Activated naive CD4-positive, alpha-beta T cell (primary cell): ENCODE measurements at regions not wholly inside any gene's neighbourhood (a gene's known extent, or its start where the extent isn't known, plus 50 kb on each side); places are given as distances from the start of the nearest gene placed in this dataset.
"Not testable (repeated sequence)": the region's sequence is repeated elsewhere in the genome, so short reads cannot be mapped to it uniquely, and the experiment has no call there.

Experiments
- DNase-seq, 4 experiments: peaks; one replicate each; lab custom pipeline; 2025; lab: John Stamatoyannopoulos, UW

DNA sequence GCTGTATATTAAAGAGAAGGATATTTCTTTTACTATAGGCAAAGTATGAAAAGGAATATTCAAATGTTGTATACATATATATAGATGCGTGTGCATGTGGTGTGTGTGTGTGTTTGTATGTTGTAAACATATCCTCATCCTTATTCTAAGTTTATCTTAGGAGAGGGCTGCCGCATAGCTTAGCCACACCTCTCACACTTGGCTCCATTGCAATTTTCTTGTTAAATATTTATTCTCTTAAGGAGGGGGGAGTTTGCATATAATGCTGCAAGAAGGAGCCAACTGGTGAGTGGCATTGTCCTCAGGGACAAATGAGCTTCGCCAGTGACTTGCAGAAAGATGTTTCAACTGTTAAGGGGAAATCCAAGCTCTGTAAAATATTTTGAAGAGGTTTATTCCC is 360.1 kb upstream of the RND3 start:
- no peak for DNase-seq

DNA sequence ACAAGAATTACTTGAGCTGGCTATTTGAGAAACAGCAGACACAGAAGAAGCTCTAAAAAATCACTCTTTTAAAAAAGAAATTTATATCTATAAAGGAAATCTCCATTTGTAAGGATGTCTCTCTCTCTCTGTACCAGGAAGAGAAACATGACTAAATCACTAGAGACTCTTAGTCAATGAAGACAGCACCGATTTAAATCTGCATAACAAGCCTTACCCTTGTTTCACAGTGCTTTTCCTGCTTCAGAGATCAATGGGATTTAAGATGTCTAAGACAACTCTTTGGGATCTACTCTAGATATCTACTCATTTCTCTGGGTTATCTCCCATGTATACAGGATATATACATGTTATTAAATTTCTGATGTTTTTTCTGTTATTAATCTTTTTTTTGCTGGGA is 359.2 kb upstream of the RND3 start:
- DNase-seq = no peak

DNA sequence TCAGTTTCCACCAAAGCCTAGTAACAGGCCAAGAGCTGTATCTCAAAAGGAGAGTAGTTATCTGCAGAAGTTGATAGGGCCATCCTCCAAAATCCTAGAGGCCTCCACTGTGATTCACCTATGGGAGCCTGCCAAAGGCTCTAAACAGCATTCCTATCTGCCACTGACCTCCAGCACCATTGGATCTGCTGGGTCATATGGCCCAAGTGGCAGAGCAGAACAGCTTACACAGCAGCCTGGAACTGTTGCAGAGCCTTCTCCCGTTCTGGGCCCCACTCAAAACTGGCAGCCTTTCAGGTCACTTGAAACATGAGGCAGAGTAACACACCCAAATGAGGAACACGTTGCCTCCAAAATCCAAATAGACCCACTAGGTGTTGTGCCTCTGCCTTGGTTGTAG is 345.2 kb upstream of the RND3 start:
- DNase-seq = no peak

GRCh38 chr2:150824118-150824517 is 336.7 kb upstream of the RND3 start:
- no peak for DNase-seq

DNA sequence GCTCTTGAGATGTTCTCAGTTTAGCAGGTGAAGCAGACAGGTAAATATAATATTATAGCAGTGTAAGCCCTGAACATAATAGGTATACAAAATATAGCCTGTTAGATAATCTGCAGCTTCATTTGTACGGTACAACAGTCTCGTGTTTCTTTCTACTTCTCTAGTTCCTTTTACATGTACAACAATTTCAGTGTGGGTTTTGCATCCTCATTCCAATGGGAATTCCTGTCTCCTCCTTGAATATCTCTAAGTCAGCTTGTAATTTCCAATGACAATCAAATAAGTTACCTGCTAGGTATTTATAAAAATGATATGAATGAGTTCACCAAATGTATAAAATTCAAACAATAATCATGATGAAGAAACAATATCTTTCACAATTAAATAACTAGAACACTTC is 330.0 kb upstream of the RND3 start:
- no peak for DNase-seq

GRCh38 chr2:150812664-150813367 is 325.3 kb upstream of the RND3 start:
- DNase-seq = no peak

GRCh38 chr2:150812066-150812465 is 324.6 kb upstream of the RND3 start:
- DNase-seq = no peak

DNA sequence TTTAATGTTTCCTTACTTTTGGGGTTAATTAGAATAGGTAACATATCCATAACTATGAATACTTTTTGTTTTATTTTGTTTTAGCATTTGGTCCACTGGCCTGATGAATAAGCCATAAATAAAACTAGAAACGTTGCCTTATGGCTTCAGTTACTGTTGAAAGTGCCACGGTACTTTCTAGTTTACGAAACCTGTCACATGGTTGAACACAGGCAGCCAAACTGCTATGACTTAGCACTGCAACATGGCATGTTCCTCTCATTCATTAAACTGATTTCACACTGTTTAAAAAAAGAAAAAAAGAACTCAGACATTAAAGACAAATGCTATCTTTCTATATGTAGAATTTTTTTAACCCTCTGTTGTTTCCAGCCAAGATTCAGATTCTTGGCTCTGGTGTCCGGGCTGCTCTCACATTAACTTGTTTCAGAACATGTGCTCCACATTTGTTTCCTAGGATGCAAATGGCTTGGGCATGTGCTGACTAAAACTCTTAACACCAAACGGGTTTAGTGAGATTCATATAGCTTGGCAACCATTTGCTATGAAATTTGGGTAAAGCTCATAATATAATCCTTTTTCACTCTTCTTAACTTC is 323.9 kb upstream of the RND3 start:
- no peak for DNase-seq

DNA sequence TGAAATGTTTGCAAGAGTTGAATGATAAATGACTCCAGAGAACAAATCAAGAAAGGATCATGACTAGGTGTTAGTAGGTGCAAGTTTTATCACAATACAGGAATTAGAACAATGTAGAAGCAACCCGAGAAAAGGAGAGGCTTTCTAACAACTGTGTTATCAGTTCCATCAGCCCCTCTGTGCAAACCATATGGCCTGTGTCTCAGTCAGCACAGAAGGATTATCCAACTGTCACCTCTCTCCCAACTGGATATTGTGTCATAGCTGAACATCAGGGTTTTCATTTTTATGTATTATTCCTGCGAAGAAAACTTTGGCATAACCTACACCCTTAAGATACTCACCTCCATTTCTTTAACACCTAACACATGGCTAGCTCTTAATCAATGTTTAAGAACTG is 321.6 kb upstream of the RND3 start:
- DNase-seq = no peak

- DNase-seq = no peak
Observed at GRCh38 chr2:150806336-150806735, 318.9 kb upstream of the RND3 start.

GRCh38 chr2:150803689-150804398 is 316.4 kb upstream of the RND3 start:
- no peak for DNase-seq

- DNase-seq = no peak
Observed at GRCh38 chr2:150802635-150803034, 315.2 kb upstream of the RND3 start.

DNA sequence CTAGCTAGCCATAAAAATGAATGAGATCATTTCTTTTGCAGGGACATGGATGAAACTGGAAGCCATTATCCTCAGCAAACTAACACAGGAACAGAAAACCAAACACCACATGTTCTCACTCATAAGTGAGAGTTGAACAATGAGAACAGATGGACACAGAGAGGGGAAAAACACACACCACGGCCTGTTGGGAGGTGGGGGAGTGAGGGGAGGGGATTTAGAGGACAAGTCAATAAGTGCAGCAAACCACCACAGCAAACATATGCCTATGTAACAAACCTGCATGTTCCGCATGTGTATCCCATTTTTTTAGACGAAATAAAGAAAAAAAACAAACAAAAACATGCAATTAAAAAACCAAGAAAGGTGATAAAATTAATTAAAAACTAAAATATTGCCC is 308.8 kb upstream of the RND3 start:
- DNase-seq = not testable (repeated sequence)

DNA sequence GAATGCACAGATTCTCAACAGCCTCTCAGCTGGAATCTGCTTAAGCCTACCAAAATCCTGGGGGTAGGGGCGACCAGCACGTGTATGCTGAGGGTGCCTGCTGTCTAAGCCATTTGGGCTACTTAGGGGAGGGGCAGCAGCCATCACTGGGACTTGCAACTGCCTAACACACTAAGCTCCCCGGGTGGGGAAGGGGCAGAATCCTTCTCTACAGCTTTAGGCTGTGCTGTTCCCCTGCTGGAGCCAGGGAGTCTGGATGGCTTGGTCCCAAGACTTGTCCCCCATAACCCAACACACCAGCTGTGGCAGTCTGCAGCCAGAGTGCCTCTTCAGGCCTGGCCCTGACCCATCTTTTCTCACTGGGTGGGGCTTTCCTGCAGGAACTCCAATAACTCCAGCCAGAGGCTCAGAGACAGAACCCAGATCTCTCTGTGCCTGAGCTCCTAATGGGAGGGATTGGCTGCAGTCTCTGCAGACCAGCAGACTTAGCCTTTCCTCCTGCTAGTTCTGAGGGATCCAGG is 305.4 kb upstream of the RND3 start:
- no peak for DNase-seq

DNA sequence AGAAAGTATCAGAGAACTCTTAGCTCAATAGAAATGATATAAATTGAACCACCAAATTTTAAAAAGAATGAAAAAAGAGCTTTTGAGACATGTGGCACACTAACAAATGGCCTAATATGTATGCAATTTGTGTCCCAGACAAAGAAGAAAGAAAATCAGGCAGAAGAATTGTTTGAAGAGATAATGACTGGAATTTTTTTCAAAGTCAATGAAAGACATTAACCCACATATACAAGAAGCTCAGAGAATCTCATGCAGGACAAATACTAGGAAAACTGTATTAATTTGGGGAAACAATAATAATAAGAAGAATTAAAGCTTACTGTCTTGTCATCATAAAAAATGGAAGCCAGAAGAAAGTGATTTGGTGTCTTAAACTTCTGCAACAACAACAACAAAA is 304.1 kb upstream of the RND3 start:
- DNase-seq = no peak

- DNase-seq = no peak
Observed at GRCh38 chr2:150789376-150789905, 302.0 kb upstream of the RND3 start.

DNA sequence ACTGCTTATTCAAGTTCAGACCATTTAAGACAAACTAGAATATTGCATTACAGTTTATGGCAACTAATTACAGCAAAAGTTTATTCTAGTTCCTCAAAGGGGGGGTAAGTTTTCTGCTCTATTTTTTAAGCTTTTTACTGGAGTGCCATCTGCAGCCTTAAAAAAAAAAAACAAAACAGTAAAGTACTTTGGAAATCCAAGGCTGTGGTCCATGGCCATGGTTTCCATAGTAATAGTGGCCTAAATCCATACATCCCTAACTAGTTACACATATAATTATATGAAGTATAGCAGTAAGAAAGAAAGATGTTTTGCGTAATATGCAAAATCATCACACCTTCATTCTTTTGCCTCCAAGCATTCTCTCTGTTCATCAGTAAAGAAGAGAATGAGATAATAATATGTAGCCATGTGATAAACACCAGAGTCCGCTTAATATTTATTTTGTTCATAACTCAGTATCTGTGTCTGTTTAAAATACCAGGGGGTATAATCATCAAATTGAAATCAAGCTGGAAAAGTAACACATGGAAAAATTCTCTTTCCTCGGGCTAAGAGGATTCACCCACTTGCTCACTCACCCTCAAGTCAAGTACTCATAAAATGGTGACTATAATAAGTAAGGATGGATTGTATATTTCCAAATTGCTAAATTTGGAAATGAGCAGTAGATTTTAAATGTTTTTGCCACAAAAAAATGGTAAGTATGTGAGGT is 301.1 kb upstream of the RND3 start:
- no peak for DNase-seq

DNA sequence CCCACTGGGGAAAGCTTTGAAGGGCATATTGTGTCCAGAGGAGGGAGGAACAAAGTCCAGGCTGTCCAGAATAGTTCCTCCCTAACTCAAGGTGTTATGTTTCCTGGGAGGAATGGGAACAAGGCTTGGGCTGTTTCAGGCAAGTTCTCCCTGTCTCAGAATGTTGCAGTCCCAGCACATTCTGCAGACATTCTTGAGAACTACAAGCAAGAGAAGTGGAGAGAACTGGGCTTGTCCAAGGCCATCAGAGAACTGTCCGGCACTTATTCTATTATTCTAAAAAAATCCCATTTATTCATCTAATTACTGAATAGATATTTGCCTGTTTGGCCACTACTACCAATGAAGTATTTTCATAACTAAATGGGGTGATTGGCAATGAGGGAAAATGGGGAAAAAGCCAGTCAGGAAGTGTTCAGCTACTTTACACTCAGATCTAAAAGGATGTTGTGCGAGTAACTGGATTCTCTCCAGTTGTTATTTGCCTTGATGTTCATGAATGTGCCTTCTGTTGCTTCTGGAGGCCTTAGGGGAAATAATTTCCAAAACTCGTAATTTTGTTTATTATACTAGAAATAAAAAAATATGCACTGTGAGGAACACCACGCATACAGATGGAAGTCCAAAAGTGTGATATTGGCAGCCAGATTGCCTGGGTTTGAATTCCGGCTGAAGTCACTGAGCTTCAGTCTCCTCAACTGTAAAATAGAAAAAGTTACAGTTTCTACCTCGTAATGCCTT is 300.1 kb upstream of the RND3 start:
- DNase-seq = no peak

DNA sequence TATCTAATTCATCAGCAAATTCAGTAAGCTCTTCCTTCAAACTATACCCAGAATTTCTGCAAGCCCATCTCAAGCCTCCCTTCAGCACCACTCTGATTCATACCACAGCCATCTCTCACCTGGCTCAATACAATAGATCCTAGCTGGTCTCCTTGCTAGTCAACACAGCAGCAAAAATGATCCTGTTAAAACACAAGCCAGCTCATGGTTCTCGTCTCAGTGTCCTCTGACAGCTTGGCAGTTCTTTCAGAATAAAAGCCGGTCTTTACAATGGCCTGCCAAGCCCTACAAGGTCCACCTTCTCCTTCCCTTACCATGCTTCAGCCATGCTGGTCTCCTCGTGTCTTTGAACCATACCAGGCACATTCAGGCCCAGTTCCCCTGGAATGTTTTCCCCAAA is 296.9 kb upstream of the RND3 start:
- DNase-seq = no peak

DNA sequence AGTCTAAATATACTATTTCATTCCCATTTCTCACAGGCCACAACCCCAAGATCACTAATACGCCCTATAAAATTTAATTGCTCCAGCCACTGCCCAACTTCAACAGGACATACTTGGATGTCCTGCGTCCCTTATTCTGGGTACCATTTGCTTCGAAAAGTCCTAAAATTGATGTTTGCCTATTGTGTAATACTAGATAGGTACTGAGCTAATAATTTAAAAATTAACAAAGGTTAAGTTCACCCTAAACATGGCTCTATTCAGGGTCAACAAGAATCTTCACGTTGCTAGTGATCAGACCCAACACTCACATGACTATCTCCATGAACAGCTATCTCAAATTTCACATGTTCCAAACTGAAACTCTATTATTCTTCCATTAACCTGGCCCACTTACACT is 296.4 kb upstream of the RND3 start:
- DNase-seq = no peak

DNA sequence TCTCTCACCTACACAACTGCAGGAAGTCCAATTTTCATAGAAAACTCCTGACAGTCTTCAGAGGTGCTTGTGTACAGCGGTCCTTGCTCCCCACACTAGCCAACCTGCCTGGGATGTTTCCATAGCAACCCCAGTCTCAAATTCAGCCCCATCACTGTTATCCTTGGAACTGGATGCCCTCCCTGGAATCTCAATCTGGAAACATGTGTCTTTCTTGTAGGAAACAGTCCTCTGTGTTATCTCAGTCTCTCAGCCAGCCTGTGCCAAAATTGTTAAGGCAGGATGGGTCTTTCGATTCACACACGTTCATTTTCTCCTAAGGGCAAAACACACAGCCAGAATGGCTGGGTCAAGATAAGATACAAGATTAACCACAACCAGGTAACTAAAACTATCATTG is 295.5 kb upstream of the RND3 start:
- DNase-seq = no peak

GRCh38 chr2:150782613-150783012 is 295.1 kb upstream of the RND3 start:
- DNase-seq = no peak
